ENCODE measurements at regions not wholly inside any gene's neighbourhood (a gene's known extent, or its start where the extent isn't known, plus 50 kb on each side); places are given as distances from the start of the nearest gene placed in this dataset.
"Not testable (repeated sequence)": the region's sequence is repeated elsewhere in the genome, so short reads cannot be mapped to it uniquely, and the experiment has no call there.

GRCh38 chr20:4431446-4431845 lies 182.4 kb upstream of the ADRA1D start:
- in situ Hi-C loops (cut with HindIII; ENCODE audit: low pct_unique_long_range_greater_than_20kb, low sequenced_read_pairs) = no loop called here
- no peak for DNase-seq (ENCODE audit: low read depth)

GRCh38 chr20:4430826-4431225 lies 181.7 kb upstream of the ADRA1D start:
- DNase-seq (ENCODE audit: low read depth); in situ Hi-C loops (cut with HindIII; ENCODE audit: low pct_unique_long_range_greater_than_20kb, low sequenced_read_pairs): not testable (repeated sequence)

GRCh38 chr20:4427940-4428586 lies 179.0 kb upstream of the ADRA1D start:
- no peak for DNase-seq (ENCODE audit: low read depth)
- in situ Hi-C loops (cut with HindIII; ENCODE audit: low pct_unique_long_range_greater_than_20kb, low sequenced_read_pairs) = no loop called here

DNA sequence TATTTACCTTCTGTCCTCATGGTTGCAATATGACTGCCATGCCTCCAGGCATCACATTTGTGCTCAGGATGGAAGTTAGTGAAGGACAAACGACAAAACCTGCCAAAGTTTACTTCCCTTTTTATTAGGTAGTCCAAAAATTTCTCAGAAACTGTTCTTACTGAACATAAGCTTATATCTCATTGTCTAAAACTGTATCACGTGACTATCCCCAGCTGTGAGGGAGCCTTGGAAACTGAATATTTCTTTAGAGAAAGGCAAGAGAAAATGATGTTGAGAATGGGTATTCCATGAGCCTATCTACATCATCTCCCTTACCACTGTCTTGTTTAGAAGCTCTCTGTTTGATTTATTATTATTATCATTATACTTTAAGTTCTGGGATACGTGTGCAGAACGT lies 169.1 kb upstream of the ADRA1D start:
- in situ Hi-C loops (cut with HindIII; ENCODE audit: low pct_unique_long_range_greater_than_20kb, low sequenced_read_pairs) = no loop called here
- DNase-seq (ENCODE audit: low read depth) = no peak

GRCh38 chr20:4415281-4415680 lies 166.2 kb upstream of the ADRA1D start:
- in situ Hi-C loops (cut with HindIII; ENCODE audit: low pct_unique_long_range_greater_than_20kb, low sequenced_read_pairs) = no loop called here
- DNase-seq (ENCODE audit: low read depth) = no peak

GRCh38 chr20:4413314-4414049 lies 164.4 kb upstream of the ADRA1D start:
- in situ Hi-C loops (cut with HindIII; ENCODE audit: low pct_unique_long_range_greater_than_20kb, low sequenced_read_pairs) = no loop called here

GRCh38 chr20:4412216-4412615 lies 163.1 kb upstream of the ADRA1D start:
- in situ Hi-C loops (cut with HindIII; ENCODE audit: low pct_unique_long_range_greater_than_20kb, low sequenced_read_pairs) = no loop called here
- no peak for DNase-seq (ENCODE audit: low read depth)

More at GRCh38 chr20:4413314-4414049, 164.4 kb upstream of the ADRA1D start:
- DNase-seq (ENCODE audit: low read depth) = no peak

DNA sequence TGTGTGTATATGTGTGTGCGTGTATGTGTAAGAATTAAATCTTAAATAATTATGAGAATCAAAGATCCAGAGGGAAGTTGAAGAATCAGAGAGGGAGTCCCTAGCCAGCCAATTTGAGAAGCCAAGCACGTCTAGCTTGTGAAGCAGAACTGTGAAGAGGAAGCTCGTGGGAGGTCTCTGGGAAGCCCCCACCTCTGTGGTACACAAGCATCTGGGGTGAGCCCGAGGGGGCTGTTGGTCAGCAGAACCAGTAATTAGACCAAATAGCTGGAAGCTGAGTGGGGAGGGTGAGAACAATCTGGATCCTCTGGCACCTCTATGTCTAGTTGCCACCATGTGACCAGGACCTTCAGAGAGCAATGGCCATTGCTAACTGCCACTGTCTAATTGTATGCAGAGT lies 162.7 kb upstream of the ADRA1D start:
- in situ Hi-C loops (cut with HindIII; ENCODE audit: low pct_unique_long_range_greater_than_20kb, low sequenced_read_pairs) = no loop called here
- DNase-seq (ENCODE audit: low read depth) = no peak

DNA sequence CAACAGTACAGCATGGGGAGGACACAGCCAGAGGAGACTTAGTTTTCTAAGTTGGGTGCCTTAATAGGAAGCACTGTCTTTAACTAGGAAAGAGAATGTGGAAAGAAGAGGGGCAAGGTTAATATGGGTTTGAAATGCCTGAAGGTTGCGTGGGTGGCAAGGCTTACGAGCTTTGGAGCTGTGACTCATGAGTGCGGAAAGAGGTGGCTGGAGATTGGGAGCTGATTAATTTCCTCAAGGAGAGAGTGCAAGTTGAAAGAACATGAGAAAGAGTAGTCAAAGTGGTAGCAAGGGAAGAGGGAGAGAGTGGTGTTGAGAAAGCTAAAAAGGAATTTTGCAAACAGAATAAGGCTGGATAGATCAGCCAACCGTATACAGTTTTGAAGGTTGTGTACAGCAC lies 157.5 kb upstream of the ADRA1D start:
- DNase-seq (ENCODE audit: low read depth) = no peak
- in situ Hi-C loops (cut with HindIII; ENCODE audit: low pct_unique_long_range_greater_than_20kb, low sequenced_read_pairs) = no loop called here

- in situ Hi-C loops (cut with HindIII; ENCODE audit: low pct_unique_long_range_greater_than_20kb, low sequenced_read_pairs) = no loop called here
- no peak for DNase-seq (ENCODE audit: low read depth)
Measured at GRCh38 chr20:4401601-4402000, 152.5 kb upstream of the ADRA1D start.

GRCh38 chr20:4384961-4385360 lies 135.9 kb upstream of the ADRA1D start:
- in situ Hi-C loops (cut with HindIII; ENCODE audit: low pct_unique_long_range_greater_than_20kb, low sequenced_read_pairs) = no loop called here
- DNase-seq (ENCODE audit: low read depth) = no peak

GRCh38 chr20:4383961-4384360 lies 134.9 kb upstream of the ADRA1D start:
- in situ Hi-C loops (cut with HindIII; ENCODE audit: low pct_unique_long_range_greater_than_20kb, low sequenced_read_pairs) = no loop called here
- DNase-seq (ENCODE audit: low read depth) = no peak

GRCh38 chr20:4375881-4376280 lies 126.8 kb upstream of the ADRA1D start:
- in situ Hi-C loops (cut with HindIII; ENCODE audit: low pct_unique_long_range_greater_than_20kb, low sequenced_read_pairs) = no loop called here
- DNase-seq (ENCODE audit: low read depth) = no peak

GRCh38 chr20:4373454-4373853 lies 124.4 kb upstream of the ADRA1D start:
- in situ Hi-C loops (cut with HindIII; ENCODE audit: low pct_unique_long_range_greater_than_20kb, low sequenced_read_pairs) = no loop called here
- no peak for DNase-seq (ENCODE audit: low read depth)

DNA sequence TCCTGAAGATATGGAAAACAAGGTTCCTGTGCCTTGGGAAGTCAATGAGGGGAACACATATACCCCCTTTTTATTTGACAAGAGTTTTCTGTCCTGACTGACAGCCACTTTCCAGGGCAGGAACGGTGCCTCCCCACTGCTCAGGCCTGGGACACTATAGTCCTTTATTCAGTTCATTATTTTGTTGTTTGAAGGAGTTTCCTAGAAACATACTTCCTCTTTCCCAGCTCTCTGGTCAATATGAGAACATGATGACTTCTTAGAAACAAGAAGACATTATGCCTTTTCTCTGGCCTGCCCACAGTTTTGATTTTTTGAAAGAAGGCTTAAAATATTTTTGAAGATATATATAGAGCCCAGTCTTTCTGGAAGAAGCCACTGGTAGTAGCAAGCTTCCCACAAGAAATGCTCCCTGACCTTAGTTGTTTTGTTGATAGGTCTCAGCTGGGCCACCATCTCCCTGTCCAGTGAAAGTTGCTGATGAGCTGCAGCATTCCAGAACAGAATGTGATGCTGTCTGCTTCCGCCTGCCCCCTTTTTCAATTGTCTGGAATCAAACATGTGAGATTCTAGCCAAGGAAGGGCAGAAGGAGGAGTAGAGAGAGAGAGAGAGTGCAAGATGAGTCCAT lies 122.7 kb upstream of the ADRA1D start:
- no peak for DNase-seq (ENCODE audit: low read depth)
- in situ Hi-C loops (cut with HindIII; ENCODE audit: low pct_unique_long_range_greater_than_20kb, low sequenced_read_pairs) = no loop called here

DNA sequence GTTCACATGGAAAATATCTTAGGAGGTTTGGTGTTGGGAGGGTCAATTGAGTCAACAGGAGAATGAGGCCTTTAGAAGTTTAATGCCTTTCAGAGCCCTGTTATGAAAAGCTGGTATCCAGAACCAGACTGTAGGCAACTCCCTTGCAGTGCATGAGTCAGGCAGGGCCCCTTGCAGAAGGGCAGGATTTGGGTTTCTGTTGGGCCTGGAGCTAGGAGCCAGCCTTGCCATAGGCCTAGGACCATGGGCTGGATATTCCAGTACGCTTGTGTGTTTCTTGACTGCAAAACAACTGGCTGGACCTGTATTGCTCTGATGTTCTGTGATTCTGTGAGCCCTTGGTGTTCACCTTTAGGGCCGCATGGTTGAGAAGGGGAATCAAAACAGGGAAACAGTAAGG lies 121.8 kb upstream of the ADRA1D start:
- in situ Hi-C loops (cut with HindIII; ENCODE audit: low pct_unique_long_range_greater_than_20kb, low sequenced_read_pairs) = no loop called here
- DNase-seq (ENCODE audit: low read depth) = no peak

DNA sequence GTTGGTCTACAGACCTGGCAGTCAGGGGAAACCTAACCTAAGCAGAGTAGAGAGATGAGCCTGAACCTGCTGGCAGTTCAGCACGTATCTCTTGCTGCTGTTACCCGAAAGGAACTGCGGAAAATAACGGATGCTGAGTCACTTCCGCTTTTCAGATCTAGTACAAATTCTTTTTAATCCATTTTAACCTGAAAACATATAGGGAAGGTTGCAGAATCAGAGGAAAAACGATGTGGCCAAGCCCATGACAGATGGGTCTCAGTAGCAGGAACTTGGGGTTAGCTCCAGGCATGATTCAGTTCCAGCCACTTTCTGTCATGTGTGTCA lies 120.7 kb upstream of the ADRA1D start:
- in situ Hi-C loops (cut with HindIII; ENCODE audit: low pct_unique_long_range_greater_than_20kb, low sequenced_read_pairs) = no loop called here
- DNase-seq (ENCODE audit: low read depth) = no peak

- in situ Hi-C loops (cut with HindIII; ENCODE audit: low pct_unique_long_range_greater_than_20kb, low sequenced_read_pairs) = no loop called here
- no peak for DNase-seq (ENCODE audit: low read depth)
Measured at GRCh38 chr20:4369119-4369797, 120.2 kb upstream of the ADRA1D start.

DNA sequence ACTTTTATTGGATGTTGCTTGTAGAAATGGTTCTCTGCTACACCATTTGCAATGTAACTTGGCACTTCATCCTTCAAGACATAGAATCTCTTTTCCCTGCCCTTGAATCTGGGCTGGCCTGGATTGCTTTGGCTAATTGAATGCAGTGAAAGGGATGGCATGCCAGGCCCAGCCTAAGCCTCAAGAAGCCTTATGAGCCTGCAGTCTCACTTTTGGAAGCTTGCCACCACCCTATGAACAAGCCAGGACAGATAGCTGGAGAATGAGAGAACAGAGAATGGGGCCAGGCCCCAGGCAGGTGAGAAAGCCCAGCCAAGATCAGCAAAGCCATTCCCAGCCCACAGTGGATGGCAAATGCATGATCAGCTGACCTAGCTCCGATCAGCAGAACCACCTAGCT lies 117.0 kb upstream of the ADRA1D start:
- no peak for DNase-seq (ENCODE audit: low read depth)
- in situ Hi-C loops (cut with HindIII; ENCODE audit: low pct_unique_long_range_greater_than_20kb, low sequenced_read_pairs) = no loop called here

Data from Caki2 (cell line).